ENCODE measurements at regions not wholly inside any gene's neighbourhood (a gene's known extent, or its start where the extent isn't known, plus 50 kb on each side); places are given as distances from the start of the nearest gene placed in this dataset.

DNA sequence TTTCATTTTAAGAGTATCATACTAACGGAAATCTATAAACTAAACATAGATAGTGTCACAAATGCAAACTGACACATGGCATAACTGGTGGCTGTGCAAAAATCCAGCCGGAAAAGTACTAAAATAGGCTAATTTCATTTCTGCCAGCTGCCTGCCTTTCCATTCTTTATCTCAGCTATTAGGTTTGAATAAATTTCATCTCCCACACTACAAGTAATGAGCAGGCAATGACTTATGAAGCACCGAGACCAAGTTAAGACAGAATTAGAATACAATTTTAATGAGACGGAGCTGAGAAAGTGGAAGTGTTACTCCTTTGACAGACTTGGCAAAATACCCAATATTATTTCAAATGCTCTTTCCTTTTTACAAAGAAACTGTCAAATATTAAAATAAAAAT is 258.8 kb upstream of the ZNF608 start:
- Histone ChIP-seq H3K4me3 (no peak overlapping the region), H3K9me3 (no peaks in the 10 kb centered on the region), H3K27ac (no peak overlapping the region), H3K4me1 (no peaks in the 10 kb centered on the region), H3K36me3 (no peaks in the 10 kb centered on the region), H3K27me3 (no peaks in the 10 kb centered on the region)
- 71 to 76% methylated on average over 4 of the region's 4 CpGs for WGBS, 2 donors (ENCODE audit: low coverage in 1 of 2)
- in situ Hi-C loops (cut with MboI; ENCODE audit: low pct_ligation_motif_present in 1 of 4, low pct_unique_long_range_greater_than_20kb in 1 of 4, low sequenced_read_pairs in 3 of 4) (no loop called here), intact Hi-C loops (cut with DNase I; ENCODE audit: low total_unique reads) (no loop called here)
- no peak for DNase-seq
- TF ChIP-seq EP300 (IDR thresholded peaks at IDR 0.05; ENCODE audit: low read depth) (no peak), POLR2AphosphoS5 (IDR thresholded peaks at IDR 0.05) (no peak), POLR2A (IDR thresholded peaks at IDR 0.05) (no peak)
- TF ChIP-seq, protein P1, sequence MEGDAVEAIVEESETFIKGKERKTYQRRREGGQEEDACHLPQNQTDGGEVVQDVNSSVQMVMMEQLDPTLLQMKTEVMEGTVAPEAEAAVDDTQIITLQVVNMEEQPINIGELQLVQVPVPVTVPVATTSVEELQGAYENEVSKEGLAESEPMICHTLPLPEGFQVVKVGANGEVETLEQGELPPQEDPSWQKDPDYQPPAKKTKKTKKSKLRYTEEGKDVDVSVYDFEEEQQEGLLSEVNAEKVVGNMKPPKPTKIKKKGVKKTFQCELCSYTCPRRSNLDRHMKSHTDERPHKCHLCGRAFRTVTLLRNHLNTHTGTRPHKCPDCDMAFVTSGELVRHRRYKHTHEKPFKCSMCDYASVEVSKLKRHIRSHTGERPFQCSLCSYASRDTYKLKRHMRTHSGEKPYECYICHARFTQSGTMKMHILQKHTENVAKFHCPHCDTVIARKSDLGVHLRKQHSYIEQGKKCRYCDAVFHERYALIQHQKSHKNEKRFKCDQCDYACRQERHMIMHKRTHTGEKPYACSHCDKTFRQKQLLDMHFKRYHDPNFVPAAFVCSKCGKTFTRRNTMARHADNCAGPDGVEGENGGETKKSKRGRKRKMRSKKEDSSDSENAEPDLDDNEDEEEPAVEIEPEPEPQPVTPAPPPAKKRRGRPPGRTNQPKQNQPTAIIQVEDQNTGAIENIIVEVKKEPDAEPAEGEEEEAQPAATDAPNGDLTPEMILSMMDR (IDR thresholded peaks at IDR 0.05) = no peak

- no peak for DNase-seq
- TF ChIP-seq POLR2A (IDR thresholded peaks at IDR 0.05) (no peak), EP300 (IDR thresholded peaks at IDR 0.05; ENCODE audit: low read depth) (no peak), POLR2AphosphoS5 (IDR thresholded peaks at IDR 0.05) (no peak)
- TF ChIP-seq, protein P1 (IDR thresholded peaks at IDR 0.05) = no peak
- intact Hi-C loops (cut with DNase I; ENCODE audit: low total_unique reads) (no loop called here), in situ Hi-C loops (cut with MboI; ENCODE audit: low pct_ligation_motif_present in 1 of 4, low pct_unique_long_range_greater_than_20kb in 1 of 4, low sequenced_read_pairs in 3 of 4) (no loop called here)
- no peaks in the 10 kb centered on the region for H3K4me1 ChIP-seq
- no peaks in the 10 kb centered on the region for H3K36me3 ChIP-seq
- no peaks in the 10 kb centered on the region for H3K9me3 ChIP-seq
- H3K4me3 ChIP-seq = no peak overlapping the region
- WGBS, 2 donors (ENCODE audit: low coverage in 1 of 2) = 55 to 73% methylated on average over 5 of the region's 5 CpGs
- H3K27me3 ChIP-seq = no peaks in the 10 kb centered on the region
- H3K27ac ChIP-seq = no peak overlapping the region
These were observed 259.7 kb upstream of the ZNF608 start for GRCh38 chr5:125006011-125006685.

- no peak overlapping the region for H3K27ac ChIP-seq
- no peaks in the 10 kb centered on the region for H3K9me3 ChIP-seq
- WGBS, 2 donors (ENCODE audit: low coverage in 1 of 2) = 94 to 98% methylated on average over 7 of the region's 7 CpGs
- H3K27me3 ChIP-seq = no peaks in the 10 kb centered on the region
- no peak for DNase-seq
- no peak overlapping the region for H3K4me3 ChIP-seq
- intact Hi-C loops (cut with DNase I; ENCODE audit: low total_unique reads) = no loop called here
- no peaks in the 10 kb centered on the region for H3K4me1 ChIP-seq
- TF ChIP-seq POLR2A (IDR thresholded peaks at IDR 0.05) = no peak
- TF ChIP-seq, protein P1 (IDR thresholded peaks at IDR 0.05) = no peak
- TF ChIP-seq POLR2AphosphoS5 (IDR thresholded peaks at IDR 0.05) = no peak
- TF ChIP-seq EP300 (IDR thresholded peaks at IDR 0.05; ENCODE audit: low read depth) = no peak
- in situ Hi-C loops (cut with MboI; ENCODE audit: low pct_ligation_motif_present in 1 of 4, low pct_unique_long_range_greater_than_20kb in 1 of 4, low sequenced_read_pairs in 3 of 4) = no loop called here
- no peaks in the 10 kb centered on the region for H3K36me3 ChIP-seq
These were observed 263.9 kb upstream of the ZNF608 start for GRCh38 chr5:125010356-125010755.

- H3K27me3 ChIP-seq = no peaks in the 10 kb centered on the region
- no peaks in the 10 kb centered on the region for H3K9me3 ChIP-seq
- 30 to 78% methylated on average over 1 to 5 of the region's 5 CpGs for WGBS, 2 donors (ENCODE audit: low coverage in 1 of 2)
- H3K4me3 ChIP-seq = no peak overlapping the region
- H3K4me1 ChIP-seq = no peaks in the 10 kb centered on the region
- intact Hi-C loops (cut with DNase I; ENCODE audit: low total_unique reads) = no loop called here
- no peak for DNase-seq
- in situ Hi-C loops (cut with MboI; ENCODE audit: low pct_ligation_motif_present in 1 of 4, low pct_unique_long_range_greater_than_20kb in 1 of 4, low sequenced_read_pairs in 3 of 4) = no loop called here
- no peak overlapping the region for H3K27ac ChIP-seq
- TF ChIP-seq EP300 (IDR thresholded peaks at IDR 0.05; ENCODE audit: low read depth) (no peak), POLR2AphosphoS5 (IDR thresholded peaks at IDR 0.05) (no peak), POLR2A (IDR thresholded peaks at IDR 0.05) (no peak)
- TF ChIP-seq, protein P1 (IDR thresholded peaks at IDR 0.05) = no peak
- no peaks in the 10 kb centered on the region for H3K36me3 ChIP-seq
These were observed 264.6 kb upstream of the ZNF608 start for GRCh38 chr5:125011014-125011413.
